IMR-90 (cell line): ENCODE measurements at regions not wholly inside any gene's neighbourhood (a gene's known extent, or its start where the extent isn't known, plus 50 kb on each side); places are given as distances from the start of the nearest gene placed in this dataset.
"Not testable (repeated sequence)": the region's sequence is repeated elsewhere in the genome, so short reads cannot be mapped to it uniquely, and the experiment has no call there.

Source experiments
- CHD1 ChIP-seq: IDR thresholded peaks from 2 replicates; pipeline ENCODE4 v1.6.1; 2012; ENCODE audit warnings: low read depth, low read length, improper control_type of control experiment
- POLR2A ChIP-seq: IDR thresholded peaks from 2 replicates; pipeline ENCODE4 v1.6.1; 2012; ENCODE audit warnings: mild to moderate bottlenecking, low read depth, low read length
- RAD21 ChIP-seq: IDR thresholded peaks from 2 replicates; pipeline ENCODE4 v1.6.1; 2012; ENCODE audit warnings: low read length, improper control_type of control experiment
- RCOR1 ChIP-seq: IDR thresholded peaks from 2 replicates; pipeline ENCODE4 v1.6.1; 2012; ENCODE audit warnings: mild to moderate bottlenecking, low read length, improper control_type of control experiment; ENCODE audit not compliant: insufficient replicate concordance
- SMC3 ChIP-seq: fragments of 150-350 bp; IDR thresholded peaks from 2 replicates; pipeline ENCODE4 v1.6.1; 2016; ENCODE audit warnings: low read depth, mild to moderate bottlenecking, antibody characterized with exemption, low read length, moderate library complexity
- TF ChIP-seq, protein P1 (sequence below): conservative IDR thresholded peaks from 2 replicates; pipeline ENCODE4 v1.5.1; 2012; ENCODE audit warnings: mild to moderate bottlenecking, low read depth, low read length, improper control_type of control experiment
- TF ChIP-seq, protein P2 (sequence below): fragments of 150-350 bp; IDR thresholded peaks from 2 replicates; pipeline ENCODE4 v1.6.1; 2016; ENCODE audit warnings: low read depth, mild to moderate bottlenecking, low read length, moderate library complexity, borderline replicate concordance

DNA sequence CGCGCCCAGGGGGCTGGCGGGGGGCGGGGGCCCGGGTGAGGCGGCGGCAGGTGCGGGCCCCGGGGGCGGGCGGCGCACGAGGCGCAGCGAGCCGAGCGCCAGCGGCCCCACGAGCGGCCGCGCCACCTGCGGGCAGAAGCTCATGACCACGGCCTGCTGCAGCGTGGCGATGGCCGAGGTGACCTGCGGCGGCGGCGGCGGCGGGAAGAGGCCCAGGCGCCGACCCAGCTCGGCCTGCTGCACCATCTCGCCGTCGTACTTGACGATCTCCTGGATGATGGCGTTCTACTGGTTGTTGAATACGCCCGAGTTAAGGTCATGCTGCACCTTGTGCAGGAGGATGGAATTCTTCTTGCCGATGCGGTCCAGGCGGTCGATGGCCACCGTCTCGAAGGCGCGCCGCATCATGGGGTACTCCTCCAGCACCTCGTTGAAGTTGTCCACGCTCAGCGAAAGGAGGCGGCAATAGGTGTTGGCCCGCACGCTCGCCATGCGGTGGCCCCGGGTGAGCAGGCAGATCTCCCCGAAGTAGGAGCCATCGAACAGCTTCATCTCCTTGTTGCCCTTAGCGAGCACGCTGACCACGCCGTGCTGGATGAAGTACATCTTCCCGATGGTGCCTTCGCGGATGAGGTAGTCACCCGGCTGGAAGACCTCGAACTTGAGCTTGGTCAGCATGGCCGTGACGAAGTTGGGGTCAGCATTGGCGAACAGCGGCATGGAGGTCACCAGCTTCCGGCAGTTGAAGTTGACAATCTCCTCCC is 89.5 kb downstream of the GOLGA8K start:
- not testable (repeated sequence) for TF ChIP-seq POLR2A, CHD1, RCOR1, RAD21, SMC3
- TF ChIP-seq, protein P1, sequence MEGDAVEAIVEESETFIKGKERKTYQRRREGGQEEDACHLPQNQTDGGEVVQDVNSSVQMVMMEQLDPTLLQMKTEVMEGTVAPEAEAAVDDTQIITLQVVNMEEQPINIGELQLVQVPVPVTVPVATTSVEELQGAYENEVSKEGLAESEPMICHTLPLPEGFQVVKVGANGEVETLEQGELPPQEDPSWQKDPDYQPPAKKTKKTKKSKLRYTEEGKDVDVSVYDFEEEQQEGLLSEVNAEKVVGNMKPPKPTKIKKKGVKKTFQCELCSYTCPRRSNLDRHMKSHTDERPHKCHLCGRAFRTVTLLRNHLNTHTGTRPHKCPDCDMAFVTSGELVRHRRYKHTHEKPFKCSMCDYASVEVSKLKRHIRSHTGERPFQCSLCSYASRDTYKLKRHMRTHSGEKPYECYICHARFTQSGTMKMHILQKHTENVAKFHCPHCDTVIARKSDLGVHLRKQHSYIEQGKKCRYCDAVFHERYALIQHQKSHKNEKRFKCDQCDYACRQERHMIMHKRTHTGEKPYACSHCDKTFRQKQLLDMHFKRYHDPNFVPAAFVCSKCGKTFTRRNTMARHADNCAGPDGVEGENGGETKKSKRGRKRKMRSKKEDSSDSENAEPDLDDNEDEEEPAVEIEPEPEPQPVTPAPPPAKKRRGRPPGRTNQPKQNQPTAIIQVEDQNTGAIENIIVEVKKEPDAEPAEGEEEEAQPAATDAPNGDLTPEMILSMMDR: not testable (repeated sequence)
- TF ChIP-seq, protein P2, sequence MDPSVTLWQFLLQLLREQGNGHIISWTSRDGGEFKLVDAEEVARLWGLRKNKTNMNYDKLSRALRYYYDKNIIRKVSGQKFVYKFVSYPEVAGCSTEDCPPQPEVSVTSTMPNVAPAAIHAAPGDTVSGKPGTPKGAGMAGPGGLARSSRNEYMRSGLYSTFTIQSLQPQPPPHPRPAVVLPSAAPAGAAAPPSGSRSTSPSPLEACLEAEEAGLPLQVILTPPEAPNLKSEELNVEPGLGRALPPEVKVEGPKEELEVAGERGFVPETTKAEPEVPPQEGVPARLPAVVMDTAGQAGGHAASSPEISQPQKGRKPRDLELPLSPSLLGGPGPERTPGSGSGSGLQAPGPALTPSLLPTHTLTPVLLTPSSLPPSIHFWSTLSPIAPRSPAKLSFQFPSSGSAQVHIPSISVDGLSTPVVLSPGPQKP: not testable (repeated sequence)
